Right lobe of liver (tissue), 6 donors: ENCODE measurements at regions not wholly inside any gene's neighbourhood (a gene's known extent, or its start where the extent isn't known, plus 50 kb on each side); places are given as distances from the start of the nearest gene placed in this dataset.

ENCODE experiments used
- ATAC-seq, 4 donors: fragments of 200-7000 bp; cut with Tn5 transposase; one replicate each; pipeline ENCODE4 v1.9.1; 2020; ENCODE audit warnings: mild to moderate bottlenecking in 4 of 4, moderate library complexity in 4 of 4
- DNase-seq, 3 donors: peaks; one replicate each; pipeline ENCODE4 v3.0.0-alpha.2; 2020
- H3K27ac ChIP-seq, 3 donors: fragments of 200-600 bp; one replicate each; pipeline ENCODE4 v1.8.0; 2022
- H3K27me3 ChIP-seq, 2 donors: fragments of 200-600 bp; one replicate each; pipeline ENCODE4 v1.8.0; 2022
- H3K36me3 ChIP-seq, 4 donors: fragments of 200-600 bp; sonication (generic) in 1 of 4; one replicate each; pipeline versions ENCODE4 v1.5.1 to v1.8.0; 2017 to 2022; ENCODE audit warnings: control low read depth in 1 of 4
- H3K4me1 ChIP-seq, 4 donors: fragments of 200-600 bp; sonication (generic) in 1 of 4; one replicate each; pipeline versions ENCODE4 v1.5.1 to v1.8.0; 2017 to 2022; ENCODE audit warnings: control low read depth in 1 of 4
- H3K4me3 ChIP-seq, 3 donors: fragments of 200-600 bp; one replicate each; pipeline ENCODE4 v1.8.0; 2022
- H3K9me3 ChIP-seq, 4 donors: fragments of 200-600 bp; sonication (generic) in 1 of 4; one replicate each; pipeline versions ENCODE4 v1.5.1 to v1.8.0; 2017 to 2022; ENCODE audit warnings: control low read depth in 1 of 4
- CTCF ChIP-seq, 4 donors: fragments of 200-600 bp in 3 of 4; fragments of 450-650 bp in 1 of 4; IDR thresholded peaks; one replicate each; pipeline versions ENCODE4 v1.5.1 to v1.8.0; 2016 to 2022; ENCODE audit warnings: antibody characterized with exemption in 4 of 4, mild to moderate bottlenecking in 2 of 4
- POLR2A ChIP-seq: fragments of 450-650 bp; IDR thresholded peaks from one replicate; pipeline ENCODE4 v1.6.1; 2017; ENCODE audit warnings: antibody characterized with exemption, mild to moderate bottlenecking
- WGBS: methylation state at CpG from one replicate; pipeline ENCODE4 v1.1.6; 2018; ENCODE audit warnings: low coverage, low lambda C conversion rate; ENCODE audit not compliant: insufficient coverage; ENCODE audit errors: missing lambda C conversion rate; 5-methylcytosine and 5-hydroxymethylcytosine counted together
- intact Hi-C, 2 donors: fragments of 100-400 bp; cut with DNase I; formaldehyde crosslinking; loops; one replicate each; pipeline versions ENCODE4 v1.11.2 to v1.14.1; 2022
- donor health status: DM: no; HTN: yes; CAD: no.
- donor health status: DM: no; HTN: no; CAD: no.
- donor health status: DM: no; HTN: no; CAD: no.
- donor health status: DM: no; HTN: yes; CAD: no.
- donor health status: DM: no; HTN: yes; CAD: no.

- no peak overlapping the region for H3K27ac ChIP-seq
- H3K4me3 ChIP-seq: no peak overlapping the region
- TF ChIP-seq POLR2A (no peak), CTCF (IDR thresholded peaks at IDR 0.05) (no peak)
- H3K4me1 ChIP-seq: no peaks in the 10 kb centered on the region
- intact Hi-C loops: no loop called here
- DNase-seq (no peak), ATAC-seq (no peak)
- H3K9me3 ChIP-seq: no peaks in the 10 kb centered on the region
- H3K36me3 ChIP-seq: no peaks in the 10 kb centered on the region
- 8% methylated on average over 2 of the region's 7 CpGs for WGBS
- H3K27me3 ChIP-seq: no peaks in the 10 kb centered on the region
These were observed 453.9 kb downstream of the GPAT3 start for GRCh38 chr4:83989835-83990234.

- H3K27me3 ChIP-seq: no peaks in the 10 kb centered on the region
- no peak for ATAC-seq
- H3K4me3 ChIP-seq: no peak overlapping the region
- intact Hi-C loops: no loop called here
- no peak for DNase-seq
- no peaks in the 10 kb centered on the region for H3K4me1 ChIP-seq
- TF ChIP-seq POLR2A (no peak), CTCF (IDR thresholded peaks at IDR 0.05) (no peak)
- no peaks in the 10 kb centered on the region for H3K9me3 ChIP-seq
- no peak overlapping the region for H3K27ac ChIP-seq
- no peaks in the 10 kb centered on the region for H3K36me3 ChIP-seq
- 67% methylated on average over 4 of the region's 4 CpGs for WGBS
These were observed 445.2 kb downstream of the GPAT3 start for GRCh38 chr4:83981156-83981555.

GRCh38 chr4:83979773-83980172 is 443.9 kb downstream of the GPAT3 start:
- WGBS: 44% methylated on average over 3 of the region's 3 CpGs
- H3K4me1 ChIP-seq: no peaks in the 10 kb centered on the region
- TF ChIP-seq POLR2A: no peak
- no peak for TF ChIP-seq CTCF (IDR thresholded peaks at IDR 0.05)
- no peaks in the 10 kb centered on the region for H3K9me3 ChIP-seq
- no peaks in the 10 kb centered on the region for H3K27me3 ChIP-seq
- H3K27ac ChIP-seq: no peak overlapping the region
- no peak for DNase-seq
- intact Hi-C loops: no loop called here
- no peak overlapping the region for H3K4me3 ChIP-seq
- ATAC-seq: no peak
- no peaks in the 10 kb centered on the region for H3K36me3 ChIP-seq

- ATAC-seq: no peak
- TF ChIP-seq POLR2A (no peak), CTCF (IDR thresholded peaks at IDR 0.05) (no peak)
- DNase-seq: no peak
- Histone ChIP-seq H3K4me3 (no peak overlapping the region), H3K4me1 (no peaks in the 10 kb centered on the region), H3K9me3 (no peaks in the 10 kb centered on the region), H3K36me3 (no peaks in the 10 kb centered on the region), H3K27me3 (no peaks in the 10 kb centered on the region), H3K27ac (no peak overlapping the region)
- WGBS: 29% methylated on average over 1 of the region's 1 CpG
- intact Hi-C loops: no loop called here
These were observed 438.3 kb downstream of the GPAT3 start for GRCh38 chr4:83974111-83974780.
